Chondrocyte (in vitro differentiated cells): ENCODE measurements at regions not wholly inside any gene's neighbourhood (a gene's known extent, or its start where the extent isn't known, plus 50 kb on each side); places are given as distances from the start of the nearest gene placed in this dataset.
"Not testable (repeated sequence)": the region's sequence is repeated elsewhere in the genome, so short reads cannot be mapped to it uniquely, and the experiment has no call there.

ENCODE experiments used
- DNase-seq: peaks from one replicate; pipeline ENCODE4 v3.0.0; 2021; ENCODE audit warnings: mixed read lengths, low spot score
- H3K27ac Mint-ChIP-seq: one replicate; pipeline ENCODE4 v1.8.0; 2021; ENCODE audit warnings: mild to moderate bottlenecking, moderate library complexity, mixed read lengths; ENCODE audit not compliant: unreplicated experiment
- H3K27me3 Mint-ChIP-seq: 2 replicates; pipeline ENCODE4 v1.8.0; 2021; ENCODE audit warnings: low read depth, mixed read lengths
- H3K36me3 Mint-ChIP-seq: 2 replicates; pipeline ENCODE4 v1.8.0; 2021; ENCODE audit warnings: low read depth, mixed read lengths
- H3K4me1 Mint-ChIP-seq: 2 replicates; pipeline ENCODE4 v1.8.0; 2021; ENCODE audit warnings: low read depth, mild to moderate bottlenecking, mixed read lengths
- H3K4me3 Mint-ChIP-seq: one replicate; pipeline ENCODE4 v1.8.0; 2021; ENCODE audit warnings: mild to moderate bottlenecking, moderate library complexity, mixed read lengths; ENCODE audit not compliant: unreplicated experiment
- H3K9me3 Mint-ChIP-seq: 2 replicates; pipeline ENCODE4 v1.8.0; 2021; ENCODE audit warnings: low read depth, mixed read lengths
- TF ChIP-seq, protein P1 (sequence below): fragments of 200-600 bp; sonication (generic); IDR thresholded peaks from 2 replicates; pipeline ENCODE4 v1.5.0; 2021; ENCODE audit warnings: antibody characterized with exemption, mild to moderate bottlenecking, moderate library complexity

DNA sequence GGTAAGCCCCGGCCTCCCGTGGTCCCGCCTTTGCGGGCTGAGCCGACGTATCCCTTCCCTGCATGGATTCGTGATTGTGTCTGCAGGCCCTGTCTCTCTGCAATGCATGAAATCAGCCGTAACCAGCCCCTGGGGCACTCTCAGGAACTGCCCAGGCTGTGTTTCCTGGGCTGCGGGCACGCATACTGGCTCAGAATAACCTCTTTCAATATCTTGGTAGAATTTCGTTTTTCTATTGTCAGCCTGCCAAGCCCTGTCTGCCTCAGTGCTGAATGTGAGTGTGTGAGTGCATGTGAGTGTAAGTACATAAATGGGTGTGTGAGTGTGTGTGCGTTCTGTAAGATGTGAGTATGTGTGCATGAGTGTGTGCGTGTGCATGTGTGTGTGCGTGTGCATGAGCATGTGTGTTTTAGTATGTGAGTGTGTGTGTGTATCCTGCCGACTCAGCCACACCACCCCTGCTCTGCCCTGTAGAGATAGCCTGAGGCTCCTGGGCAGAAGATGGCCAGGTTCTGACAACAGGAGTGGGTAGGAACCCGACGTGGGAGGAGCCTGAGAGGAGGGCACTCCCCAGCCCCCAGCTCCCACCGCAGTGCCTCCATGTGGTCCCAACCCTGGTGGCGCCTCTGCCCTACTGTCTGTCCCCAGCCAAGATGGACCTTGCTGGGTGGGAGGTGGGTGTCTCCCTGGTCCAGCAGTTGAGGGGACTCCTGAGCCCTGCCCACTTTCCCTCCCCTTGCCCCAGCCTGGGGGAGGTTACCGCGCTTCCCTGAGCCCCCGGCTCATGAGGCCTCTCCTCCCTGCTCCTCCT, 268.8 kb downstream of the ADGRD1 start:
- Mint-ChIP-seq H3K36me3 (no peaks in the 10 kb centered on the region), H3K9me3 (no peaks in the 10 kb centered on the region), H3K4me1 (peaks cover 8% of the 10 kb centered on the region), H3K27ac (peak overlapping the region; percentile 72), H3K27me3 (peaks cover 10% of the 10 kb centered on the region), H3K4me3 (no peak overlapping the region)
- TF ChIP-seq, protein P1, sequence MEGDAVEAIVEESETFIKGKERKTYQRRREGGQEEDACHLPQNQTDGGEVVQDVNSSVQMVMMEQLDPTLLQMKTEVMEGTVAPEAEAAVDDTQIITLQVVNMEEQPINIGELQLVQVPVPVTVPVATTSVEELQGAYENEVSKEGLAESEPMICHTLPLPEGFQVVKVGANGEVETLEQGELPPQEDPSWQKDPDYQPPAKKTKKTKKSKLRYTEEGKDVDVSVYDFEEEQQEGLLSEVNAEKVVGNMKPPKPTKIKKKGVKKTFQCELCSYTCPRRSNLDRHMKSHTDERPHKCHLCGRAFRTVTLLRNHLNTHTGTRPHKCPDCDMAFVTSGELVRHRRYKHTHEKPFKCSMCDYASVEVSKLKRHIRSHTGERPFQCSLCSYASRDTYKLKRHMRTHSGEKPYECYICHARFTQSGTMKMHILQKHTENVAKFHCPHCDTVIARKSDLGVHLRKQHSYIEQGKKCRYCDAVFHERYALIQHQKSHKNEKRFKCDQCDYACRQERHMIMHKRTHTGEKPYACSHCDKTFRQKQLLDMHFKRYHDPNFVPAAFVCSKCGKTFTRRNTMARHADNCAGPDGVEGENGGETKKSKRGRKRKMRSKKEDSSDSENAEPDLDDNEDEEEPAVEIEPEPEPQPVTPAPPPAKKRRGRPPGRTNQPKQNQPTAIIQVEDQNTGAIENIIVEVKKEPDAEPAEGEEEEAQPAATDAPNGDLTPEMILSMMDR = no peak
- DNase-seq = peak; percentile 69

DNA sequence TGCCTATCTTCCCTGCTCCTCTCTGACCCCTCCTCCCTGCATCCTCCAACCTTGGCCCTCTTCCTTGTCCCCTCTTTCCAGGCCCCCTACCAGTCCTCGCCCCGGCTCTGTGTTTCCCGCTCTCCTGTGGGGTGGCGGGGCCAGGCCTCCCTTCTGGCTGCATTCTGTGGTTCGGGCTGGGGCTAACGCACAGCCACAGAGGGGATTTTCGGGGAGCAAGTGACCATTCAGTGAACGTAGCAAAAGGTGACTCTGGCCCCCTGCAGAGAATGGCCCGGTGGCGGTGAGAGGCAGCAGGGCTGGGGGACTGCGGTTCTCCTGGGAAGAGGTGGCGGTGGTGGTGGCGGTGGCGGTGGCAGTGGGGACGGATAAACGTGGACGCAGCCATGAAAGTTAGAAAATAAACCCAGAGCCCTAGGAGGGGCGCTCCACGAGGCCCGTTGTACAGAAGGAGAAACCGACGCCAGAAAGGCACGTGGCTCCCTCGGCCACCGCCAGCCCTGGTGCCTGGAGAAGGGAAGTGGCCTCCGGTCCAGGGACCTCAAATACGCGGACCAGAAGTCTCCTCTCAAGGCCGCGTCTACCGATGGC, 269.6 kb downstream of the ADGRD1 start:
- Mint-ChIP-seq H3K9me3 (no peaks in the 10 kb centered on the region), H3K27ac (no peak overlapping the region), H3K4me3 (no peak overlapping the region), H3K36me3 (no peaks in the 10 kb centered on the region), H3K4me1 (peaks cover 8% of the 10 kb centered on the region), H3K27me3 (peaks cover 4% of the 10 kb centered on the region)
- peak; percentile 85 for DNase-seq
- TF ChIP-seq, protein P1 = no peak

DNA sequence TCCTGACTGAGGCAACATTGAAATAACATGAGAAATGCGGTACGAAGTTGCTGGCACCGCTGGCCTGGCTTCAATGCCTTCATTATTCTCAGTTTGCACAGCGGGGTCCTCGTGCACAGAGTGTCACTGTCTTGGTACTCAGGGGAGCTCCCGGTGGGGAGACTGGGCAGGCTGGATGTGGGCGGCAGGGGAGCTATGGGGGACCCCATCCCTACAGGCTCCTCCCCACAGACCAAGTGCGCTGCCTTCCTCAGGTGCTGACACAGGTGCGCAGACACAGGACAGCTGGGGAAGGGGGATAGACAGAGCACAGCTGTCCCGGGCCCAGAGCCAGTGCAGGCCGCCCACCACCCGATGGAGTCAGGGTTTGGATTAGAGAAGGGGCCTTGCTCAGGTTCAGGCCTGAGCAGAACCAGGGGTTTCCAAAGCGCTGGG, 270.1 kb downstream of the ADGRD1 start:
- no peaks in the 10 kb centered on the region for H3K9me3 Mint-ChIP-seq
- no peak overlapping the region for H3K27ac Mint-ChIP-seq
- H3K27me3 Mint-ChIP-seq = peaks cover 1% of the 10 kb centered on the region
- peak; percentile 71 for DNase-seq
- TF ChIP-seq, protein P1 = no peak
- peaks cover 8% of the 10 kb centered on the region for H3K4me1 Mint-ChIP-seq
- H3K4me3 Mint-ChIP-seq = no peak overlapping the region
- H3K36me3 Mint-ChIP-seq = no peaks in the 10 kb centered on the region

DNA sequence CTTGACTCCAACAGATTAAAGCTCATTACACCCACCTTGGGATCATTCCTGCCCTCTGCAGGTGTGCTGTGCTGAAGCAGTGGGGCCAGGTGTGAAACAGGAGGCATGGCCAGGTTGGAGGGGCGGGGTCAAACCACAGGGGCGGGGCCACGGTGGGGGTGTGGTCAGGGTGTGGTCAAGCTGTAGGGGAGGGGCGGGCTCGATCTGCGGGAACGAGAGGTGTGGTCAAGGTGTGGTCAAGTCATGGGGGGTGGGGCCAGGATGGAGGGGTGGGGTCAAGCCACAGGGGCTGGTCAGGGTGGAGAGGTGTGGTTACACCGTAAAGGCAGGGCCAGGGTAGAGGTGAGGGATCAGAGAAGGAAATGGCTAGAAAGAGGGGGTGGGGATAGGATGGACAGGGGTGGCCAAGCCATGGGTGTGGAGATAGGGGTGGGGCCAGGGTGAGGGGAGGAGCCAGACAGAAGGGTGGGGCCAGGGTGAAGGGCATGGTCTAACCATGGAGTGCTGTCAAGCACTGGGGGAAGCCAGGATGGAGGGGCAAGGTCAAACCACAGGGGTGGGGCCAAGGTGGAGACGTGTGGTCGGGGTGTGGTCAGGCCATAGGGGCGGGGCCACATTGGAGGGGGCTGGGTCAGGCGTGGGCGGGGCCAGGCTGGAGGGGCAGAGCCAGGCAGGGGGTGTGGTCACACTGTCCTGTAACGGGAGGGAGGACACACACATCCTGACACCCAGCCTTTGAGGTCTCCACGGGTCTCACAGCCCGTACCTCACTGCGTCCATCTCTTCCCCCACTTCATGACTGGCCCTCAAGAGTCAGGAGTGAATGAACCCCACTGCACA, 270.7 kb downstream of the ADGRD1 start:
- not testable (repeated sequence) for H3K27me3 Mint-ChIP-seq, H3K36me3 Mint-ChIP-seq, H3K27ac Mint-ChIP-seq, H3K9me3 Mint-ChIP-seq, H3K4me3 Mint-ChIP-seq, H3K4me1 Mint-ChIP-seq
- DNase-seq = peak; percentile 64

DNA sequence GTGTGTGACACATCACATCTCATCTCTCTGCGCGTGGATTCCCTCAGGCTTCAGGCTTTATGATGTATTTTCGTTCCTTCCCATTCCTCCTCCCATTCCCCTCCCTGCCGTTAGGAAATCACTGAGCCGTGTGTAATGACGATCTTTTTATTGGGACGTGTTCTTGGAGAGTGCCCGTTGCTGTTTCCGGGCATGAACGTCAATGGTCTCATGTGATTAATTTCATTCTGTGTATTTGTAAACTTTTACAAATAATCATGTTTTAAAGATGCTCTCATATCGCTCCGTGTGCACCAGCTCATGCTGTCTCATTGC, 271.3 kb downstream of the ADGRD1 start:
- not testable (repeated sequence) for H3K36me3 Mint-ChIP-seq, H3K4me3 Mint-ChIP-seq, DNase-seq, H3K27ac Mint-ChIP-seq, H3K9me3 Mint-ChIP-seq, H3K27me3 Mint-ChIP-seq
- H3K4me1 Mint-ChIP-seq = peaks cover 12% of the 10 kb centered on the region
